ENCODE measurements at regions not wholly inside any gene's neighbourhood (a gene's known extent, or its start where the extent isn't known, plus 50 kb on each side); places are given as distances from the start of the nearest gene placed in this dataset.

DNA sequence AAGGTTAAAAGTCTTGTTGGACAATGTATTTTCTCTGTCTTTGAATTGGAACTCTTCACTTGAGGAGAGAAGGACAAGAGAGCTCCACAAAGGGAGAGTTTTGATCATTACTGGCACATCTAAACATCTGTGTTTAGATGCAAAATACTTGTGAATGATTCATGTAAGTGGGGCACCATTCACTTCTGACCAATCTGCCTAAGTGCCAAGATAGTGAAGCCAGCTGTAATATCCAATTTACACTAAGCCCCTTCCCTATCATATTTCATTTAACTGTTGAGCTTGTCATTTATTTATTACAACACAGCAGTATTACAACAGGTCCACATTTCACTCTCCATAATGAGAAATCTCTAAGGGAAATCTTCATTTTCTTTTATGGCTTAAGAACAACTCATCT is 832.3 kb upstream of the GOT2 start:
- TF ChIP-seq CTCF (IDR thresholded peaks at IDR 0.05 in 4 of 5, conservative IDR thresholded peaks at IDR 0.05 in 1 of 5) (no peak), POLR2A (IDR thresholded peaks at IDR 0.05) (no peak)
